HEK293T (cell line): ENCODE measurements at regions not wholly inside any gene's neighbourhood (a gene's known extent, or its start where the extent isn't known, plus 50 kb on each side); places are given as distances from the start of the nearest gene placed in this dataset.

Source experiments
- ARNT ChIP-seq: fragments of 450-650 bp; IDR thresholded peaks from 2 replicates; pipeline ENCODE4 v1.6.1; 2017; ENCODE audit warnings: mild to moderate bottlenecking
- BHLHE40 ChIP-seq: fragments of 450-650 bp; IDR thresholded peaks from 2 replicates; pipeline ENCODE4 v1.6.1; 2016; ENCODE audit warnings: mild to moderate bottlenecking, moderate library complexity, borderline replicate concordance
- CTBP1 ChIP-seq: fragments of 450-650 bp; IDR thresholded peaks from 2 replicates; pipeline ENCODE4 v1.6.1; 2016; ENCODE audit warnings: borderline replicate concordance
- FOXK2 ChIP-seq: fragments of 450-650 bp; IDR thresholded peaks from 2 replicates; pipeline ENCODE4 v1.6.1; 2016; ENCODE audit warnings: mild to moderate bottlenecking
- FOXM1 ChIP-seq: fragments of 450-650 bp; IDR thresholded peaks from 2 replicates; pipeline ENCODE4 v1.6.1; 2017; ENCODE audit warnings: mild to moderate bottlenecking, borderline replicate concordance
- HDGF ChIP-seq: fragments of 450-650 bp; IDR thresholded peaks from 2 replicates; pipeline ENCODE4 v1.6.1; 2017; ENCODE audit warnings: antibody characterized with exemption, borderline replicate concordance
- NFRKB ChIP-seq: fragments of 450-650 bp; IDR thresholded peaks from 2 replicates; pipeline ENCODE4 v1.6.1; 2016; ENCODE audit warnings: mild to moderate bottlenecking, moderate library complexity
- PKNOX1 ChIP-seq: fragments of 450-650 bp; IDR thresholded peaks from 2 replicates; pipeline ENCODE4 v1.6.1; 2016
- TARDBP ChIP-seq: fragments of 450-650 bp; IDR thresholded peaks from 2 replicates; pipeline ENCODE4 v1.6.1; 2016

DNA sequence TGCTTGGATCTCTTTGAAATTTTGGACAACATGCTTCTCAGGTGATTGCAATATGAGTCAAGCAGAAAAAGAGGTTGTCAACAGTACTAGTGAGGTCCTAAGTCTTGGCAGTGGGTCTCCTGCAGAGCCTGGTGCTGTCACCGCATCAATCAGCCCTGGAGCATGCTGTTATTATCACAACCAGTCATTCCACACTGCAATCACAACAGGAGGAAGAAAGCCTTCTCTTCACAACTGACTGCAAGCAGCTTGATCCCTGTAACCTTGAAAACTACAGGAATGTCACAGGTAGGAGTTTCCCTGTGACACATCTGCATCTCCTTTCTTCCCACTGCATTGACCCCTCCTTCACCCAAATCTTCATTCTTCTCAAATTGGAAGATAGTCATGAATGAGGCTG, 451.1 kb upstream of the ATP11B start:
- TF ChIP-seq NFRKB = no peak
- no peak for TF ChIP-seq FOXK2
- TF ChIP-seq ARNT = no peak
- no peak for TF ChIP-seq CTBP1
- no peak for TF ChIP-seq BHLHE40
- TF ChIP-seq PKNOX1 = no peak
- TF ChIP-seq FOXM1 = no peak
- TF ChIP-seq HDGF = no peak
- TF ChIP-seq TARDBP = no peak
